ENCODE measurements at regions not wholly inside any gene's neighbourhood (a gene's known extent, or its start where the extent isn't known, plus 50 kb on each side); places are given as distances from the start of the nearest gene placed in this dataset.

DNA sequence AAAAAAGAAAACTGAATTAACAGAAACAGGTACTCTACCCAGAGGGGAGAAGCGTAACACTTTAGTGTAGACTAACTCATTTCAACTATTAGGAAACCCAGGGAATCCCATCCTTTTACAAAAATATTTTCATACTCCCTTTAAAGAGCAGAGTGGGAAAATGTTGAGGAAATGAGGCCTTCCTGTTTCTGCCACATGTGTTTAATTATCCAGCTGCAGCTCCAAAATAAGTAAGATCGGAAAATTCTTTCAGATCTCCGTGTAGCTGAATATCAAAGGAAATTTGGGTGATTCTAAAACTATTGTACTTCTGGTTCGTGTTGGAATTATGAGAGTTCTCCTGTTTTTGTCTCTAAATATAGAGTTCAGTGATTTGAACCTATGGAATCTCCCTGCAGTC, 58.0 kb upstream of the CAV2 start:
- H3K9me3 ChIP-seq (ENCODE audit: control insufficient read depth in 1 of 2, insufficient read depth in 1 of 2, low read depth in 1 of 2, low read length in 2 of 2): no peaks in the 10 kb centered on the region
- no TSS peak for BruUV-seq (replicated peaks)
- no peaks in the 10 kb centered on the region for H3K9me2 ChIP-seq (ENCODE audit: insufficient read depth)
- no peak for TF ChIP-seq CEBPB (IDR thresholded peaks at IDR 0.05; ENCODE audit: low read depth)
- TF ChIP-seq POLR2AphosphoS5 (IDR thresholded peaks at IDR 0.05; ENCODE audit: low read depth, low read length): no peak
- no peak for TF ChIP-seq SP1 (IDR thresholded peaks at IDR 0.05; ENCODE audit: low read depth)
- no peak for TF ChIP-seq MAX (IDR thresholded peaks at IDR 0.05)
- TF ChIP-seq EGR1 (IDR thresholded peaks at IDR 0.05; ENCODE audit: low read depth): no peak
- TF ChIP-seq FOSL1 (IDR thresholded peaks at IDR 0.05; ENCODE audit: low read depth): no peak
- no peak for TF ChIP-seq EZH2phosphoT487 (IDR thresholded peaks at IDR 0.05; ENCODE audit: borderline replicate concordance)
- no peak for TF ChIP-seq ZNF274 (IDR thresholded peaks at IDR 0.05; ENCODE audit: low read depth, low read length)
- TF ChIP-seq, protein P1, sequence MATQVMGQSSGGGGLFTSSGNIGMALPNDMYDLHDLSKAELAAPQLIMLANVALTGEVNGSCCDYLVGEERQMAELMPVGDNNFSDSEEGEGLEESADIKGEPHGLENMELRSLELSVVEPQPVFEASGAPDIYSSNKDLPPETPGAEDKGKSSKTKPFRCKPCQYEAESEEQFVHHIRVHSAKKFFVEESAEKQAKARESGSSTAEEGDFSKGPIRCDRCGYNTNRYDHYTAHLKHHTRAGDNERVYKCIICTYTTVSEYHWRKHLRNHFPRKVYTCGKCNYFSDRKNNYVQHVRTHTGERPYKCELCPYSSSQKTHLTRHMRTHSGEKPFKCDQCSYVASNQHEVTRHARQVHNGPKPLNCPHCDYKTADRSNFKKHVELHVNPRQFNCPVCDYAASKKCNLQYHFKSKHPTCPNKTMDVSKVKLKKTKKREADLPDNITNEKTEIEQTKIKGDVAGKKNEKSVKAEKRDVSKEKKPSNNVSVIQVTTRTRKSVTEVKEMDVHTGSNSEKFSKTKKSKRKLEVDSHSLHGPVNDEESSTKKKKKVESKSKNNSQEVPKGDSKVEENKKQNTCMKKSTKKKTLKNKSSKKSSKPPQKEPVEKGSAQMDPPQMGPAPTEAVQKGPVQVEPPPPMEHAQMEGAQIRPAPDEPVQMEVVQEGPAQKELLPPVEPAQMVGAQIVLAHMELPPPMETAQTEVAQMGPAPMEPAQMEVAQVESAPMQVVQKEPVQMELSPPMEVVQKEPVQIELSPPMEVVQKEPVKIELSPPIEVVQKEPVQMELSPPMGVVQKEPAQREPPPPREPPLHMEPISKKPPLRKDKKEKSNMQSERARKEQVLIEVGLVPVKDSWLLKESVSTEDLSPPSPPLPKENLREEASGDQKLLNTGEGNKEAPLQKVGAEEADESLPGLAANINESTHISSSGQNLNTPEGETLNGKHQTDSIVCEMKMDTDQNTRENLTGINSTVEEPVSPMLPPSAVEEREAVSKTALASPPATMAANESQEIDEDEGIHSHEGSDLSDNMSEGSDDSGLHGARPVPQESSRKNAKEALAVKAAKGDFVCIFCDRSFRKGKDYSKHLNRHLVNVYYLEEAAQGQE (IDR thresholded peaks at IDR 0.05; ENCODE audit: low read depth): no peak
- no peak for TF ChIP-seq YY1 (IDR thresholded peaks at IDR 0.05; ENCODE audit: extremely low read depth, insufficient replicate concordance, low read depth, low read length)
- DNase-seq (ENCODE audit: low read depth, low spot score) (no peak), ATAC-seq (no peak)
- H4K20me1 ChIP-seq (ENCODE audit: insufficient read depth): no peaks in the 10 kb centered on the region
- CTCF ChIA-PET: interaction anchor here (0.6 to 0.7 kb wide), 2 partner anchors 53 to 72 kb away, joined by 3 read pairs; no protein-coding TSS in a partner anchor
- H3K36me3 ChIP-seq (ENCODE audit: control insufficient read depth in 1 of 2, insufficient read depth in 2 of 2, low read length in 2 of 2): peaks cover 0 to 25% of the 10 kb centered on the region in 2 experiments; a peak in 1 of 4 replicates
- no peaks in the 10 kb centered on the region for H3K27me3 ChIP-seq (ENCODE audit: insufficient read depth, low read length)
- H3K4me1 ChIP-seq (ENCODE audit: control insufficient read depth in 1 of 2, insufficient read depth in 2 of 2, low read length in 2 of 2): peaks cover 49 to 91% of the 10 kb centered on the region in 2 experiments
- H2AFZ ChIP-seq (ENCODE audit: low read depth, low read length, poor library complexity, severe bottlenecking): no peak overlapping the region
- H3K9ac ChIP-seq (ENCODE audit: low read length): peak overlapping the region; percentile 78
- no peak overlapping the region for H3K4me3 ChIP-seq (replicated peaks in 1 of 2; ENCODE audit: low read depth in 1 of 2, low read length in 2 of 2)
- intact Hi-C loops (cut with micrococcal nuclease): loop anchor here (5.0 kb wide), 2 partner anchors 84 to 184 kb away; no protein-coding TSS in a partner anchor
- H3K27ac ChIP-seq (ENCODE audit: low read depth, low read length): peak overlapping the region; percentile 97
- H3K79me2 ChIP-seq (ENCODE audit: insufficient read depth, low read length): peaks cover 19% of the 10 kb centered on the region; the same call in 1 of the 2 replicates
- H3K4me2 ChIP-seq (ENCODE audit: low read length): peak overlapping the region; percentile 80
- POLR2A ChIA-PET: interaction anchor here (0.6 to 2.1 kb wide), 11 partner anchors 10 to 149 kb away, joined by 3 to 21 read pairs (median 8); partner anchors contain the start of gene CAV1
- RAD21 ChIA-PET (ENCODE audit: low non-redundant PET in 1 of 2, low total read pairs in 2 of 2, uncharacterized antibody in 2 of 2, unreplicated experiment in 2 of 2): interaction anchor here (0.7 to 2.1 kb wide), 2 partner anchors 147 to 367 kb away, joined by 6 to 7 read pairs; no protein-coding TSS in a partner anchor

Measured in HCT116 (cell line).